Immature natural killer cell (primary cell): ENCODE measurements at regions not wholly inside any gene's neighbourhood (a gene's known extent, or its start where the extent isn't known, plus 50 kb on each side); places are given as distances from the start of the nearest gene placed in this dataset.
"Not testable (repeated sequence)": the region's sequence is repeated elsewhere in the genome, so short reads cannot be mapped to it uniquely, and the experiment has no call there.

Experiments
- DNase-seq, 3 donors: peaks; one replicate each; pipeline ENCODE4 v3.0.0; 2022; ENCODE audit warnings: mixed read lengths in 1 of 3
- H3K27ac Mint-ChIP-seq, 6 donors: one replicate each; pipeline ENCODE4 v1.8.0; 2020; ENCODE audit warnings: mixed read lengths in 6 of 6, mild to moderate bottlenecking in 5 of 6, inconsistent platforms in 4 of 6, moderate library complexity in 3 of 6
- H3K27me3 Mint-ChIP-seq, 3 donors: one replicate each; pipeline ENCODE4 v1.8.0; 2020 to 2021; ENCODE audit warnings: low read depth in 3 of 3, mild to moderate bottlenecking in 3 of 3, mixed read lengths in 3 of 3, moderate library complexity in 3 of 3, inconsistent platforms in 1 of 3
- H3K36me3 Mint-ChIP-seq, 3 donors: one replicate each; pipeline ENCODE4 v1.8.0; 2020; ENCODE audit warnings: mixed read lengths in 3 of 3, inconsistent platforms in 2 of 3, mild to moderate bottlenecking in 2 of 3
- H3K4me1 Mint-ChIP-seq, 2 donors: one replicate each; pipeline ENCODE4 v1.8.0; 2020; ENCODE audit warnings: inconsistent platforms in 2 of 2, mild to moderate bottlenecking in 2 of 2, mixed read lengths in 2 of 2, moderate library complexity in 1 of 2
- H3K4me3 Mint-ChIP-seq, 5 donors: one replicate each; pipeline ENCODE4 v1.8.0; 2020; ENCODE audit warnings: mild to moderate bottlenecking in 5 of 5, mixed read lengths in 5 of 5, inconsistent platforms in 3 of 5, moderate library complexity in 3 of 5
- H3K9me3 Mint-ChIP-seq, 6 donors: one replicate each; pipeline ENCODE4 v1.8.0; 2020; ENCODE audit warnings: mild to moderate bottlenecking in 6 of 6, mixed read lengths in 6 of 6, inconsistent platforms in 4 of 6, moderate library complexity in 3 of 6

GRCh38 chr9:107767711-107768110 lies 278.1 kb upstream of the KLF4 start:
- H3K4me1 Mint-ChIP-seq, result no peaks in the 10 kb centered on the region
- H3K27ac Mint-ChIP-seq, result no peak overlapping the region
- H3K36me3 Mint-ChIP-seq, result no peaks in the 10 kb centered on the region
- peaks cover 0 to 6% (median 2%) of the 10 kb centered on the region in 6 donors for H3K9me3 Mint-ChIP-seq
- H3K27me3 Mint-ChIP-seq, result peaks cover 0 to 1% (median 0%) of the 10 kb centered on the region in 3 donors
- no peak for DNase-seq
- H3K4me3 Mint-ChIP-seq, result no peak overlapping the region

- not testable (repeated sequence) for H3K4me1 Mint-ChIP-seq, H3K27me3 Mint-ChIP-seq, H3K27ac Mint-ChIP-seq, H3K9me3 Mint-ChIP-seq, H3K4me3 Mint-ChIP-seq, H3K36me3 Mint-ChIP-seq, DNase-seq
These were observed 273.9 kb upstream of the KLF4 start for GRCh38 chr9:107763469-107763868.

- DNase-seq, result no peak
- Mint-ChIP-seq H3K36me3 (no peaks in the 10 kb centered on the region), H3K27ac (no peak overlapping the region), H3K4me1 (no peaks in the 10 kb centered on the region), H3K27me3 (peaks cover 0 to 7% (median 4%) of the 10 kb centered on the region in 3 donors), H3K4me3 (no peak overlapping the region), H3K9me3 (peaks cover 0 to 6% (median 2%) of the 10 kb centered on the region in 6 donors)
These were observed 271.7 kb upstream of the KLF4 start for GRCh38 chr9:107761307-107761706.

GRCh38 chr9:107760469-107761242 lies 271.1 kb upstream of the KLF4 start:
- H3K27ac Mint-ChIP-seq, result no peak overlapping the region
- H3K36me3 Mint-ChIP-seq, result no peaks in the 10 kb centered on the region
- no peak overlapping the region for H3K4me3 Mint-ChIP-seq
- H3K9me3 Mint-ChIP-seq, result peaks cover 0 to 6% (median 2%) of the 10 kb centered on the region in 6 donors
- no peak for DNase-seq
- no peaks in the 10 kb centered on the region for H3K4me1 Mint-ChIP-seq
- H3K27me3 Mint-ChIP-seq, result peaks cover 0 to 7% (median 4%) of the 10 kb centered on the region in 3 donors

DNA sequence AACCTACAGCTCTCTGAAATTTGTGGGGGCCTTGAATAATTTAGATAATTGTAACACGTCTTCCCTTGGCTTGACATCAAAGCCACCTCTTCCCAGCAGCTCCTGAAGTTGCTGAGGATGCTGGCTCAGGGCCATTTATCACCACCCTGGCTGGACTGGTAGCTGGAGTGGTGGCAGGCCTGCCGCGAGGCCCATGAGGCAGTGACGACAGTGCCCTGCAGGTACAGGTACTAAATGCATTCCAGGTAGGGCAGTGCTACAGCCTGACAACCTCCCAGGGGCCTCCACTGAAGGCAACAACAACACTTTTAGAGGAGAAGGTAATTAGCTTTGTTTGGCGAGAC lies 270.2 kb upstream of the KLF4 start:
- Mint-ChIP-seq H3K36me3 (no peaks in the 10 kb centered on the region), H3K4me3 (no peak overlapping the region), H3K27me3 (peaks cover 0 to 7% (median 4%) of the 10 kb centered on the region in 3 donors), H3K9me3 (peaks cover 0 to 6% (median 1%) of the 10 kb centered on the region in 6 donors), H3K27ac (no peak overlapping the region), H3K4me1 (no peaks in the 10 kb centered on the region)
- DNase-seq, result no peak

GRCh38 chr9:107759009-107759822 lies 269.6 kb upstream of the KLF4 start:
- Mint-ChIP-seq H3K9me3 (peaks cover 0 to 5% (median 1%) of the 10 kb centered on the region in 6 donors), H3K36me3 (no peaks in the 10 kb centered on the region), H3K4me1 (no peaks in the 10 kb centered on the region), H3K27me3 (peaks cover 0 to 7% (median 4%) of the 10 kb centered on the region in 3 donors), H3K27ac (no peak overlapping the region), H3K4me3 (no peak overlapping the region)
- no peak for DNase-seq

DNA sequence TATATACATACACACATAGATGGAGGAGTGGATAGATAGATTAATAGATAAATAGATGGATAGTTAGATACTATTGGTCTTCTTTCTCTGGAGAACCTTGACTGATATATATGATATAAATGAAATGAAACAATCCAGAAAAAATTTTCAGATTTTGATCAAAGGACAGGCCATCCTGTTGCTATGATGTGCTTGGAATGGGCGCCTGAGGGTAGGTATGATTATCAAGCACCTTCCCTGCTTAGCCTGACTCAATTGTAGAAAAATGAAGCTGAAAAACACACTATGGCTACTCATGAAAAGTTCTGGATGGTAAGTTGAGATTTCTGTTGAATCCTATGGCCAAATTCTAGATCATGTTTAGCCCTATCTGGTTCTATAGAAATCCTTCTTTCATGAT lies 266.5 kb upstream of the KLF4 start:
- Mint-ChIP-seq H3K27me3 (peaks cover 0 to 7% (median 4%) of the 10 kb centered on the region in 3 donors), H3K4me1 (no peaks in the 10 kb centered on the region), H3K27ac (no peak overlapping the region), H3K4me3 (no peak overlapping the region), H3K36me3 (no peaks in the 10 kb centered on the region), H3K9me3 (peaks cover 0 to 4% (median 0%) of the 10 kb centered on the region in 6 donors)
- DNase-seq, result no peak

DNA sequence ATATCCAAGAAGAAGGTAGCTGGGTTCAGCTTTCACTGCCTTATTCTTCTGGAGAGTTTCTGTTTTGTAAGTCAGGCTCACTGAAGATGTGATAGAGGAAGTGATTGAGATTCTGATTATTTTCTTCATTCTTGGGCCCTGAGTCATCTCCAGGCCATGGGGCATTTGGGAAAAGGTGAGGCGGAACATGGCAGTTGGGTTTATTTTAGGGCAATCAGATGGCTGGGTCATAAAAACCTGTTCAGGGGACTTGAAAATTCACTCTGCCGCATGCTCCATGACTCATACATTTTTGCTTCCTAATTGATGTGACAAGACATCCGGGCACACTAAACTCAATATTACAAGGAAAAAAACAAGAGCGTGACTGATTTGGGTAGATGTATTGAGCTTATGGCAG lies 265.7 kb upstream of the KLF4 start:
- Mint-ChIP-seq H3K27me3 (peaks cover 0 to 7% (median 1%) of the 10 kb centered on the region in 3 donors), H3K4me1 (no peaks in the 10 kb centered on the region), H3K36me3 (no peaks in the 10 kb centered on the region), H3K27ac (no peak overlapping the region), H3K9me3 (peaks cover 0 to 4% (median 0%) of the 10 kb centered on the region in 6 donors), H3K4me3 (no peak overlapping the region)
- no peak for DNase-seq

DNA sequence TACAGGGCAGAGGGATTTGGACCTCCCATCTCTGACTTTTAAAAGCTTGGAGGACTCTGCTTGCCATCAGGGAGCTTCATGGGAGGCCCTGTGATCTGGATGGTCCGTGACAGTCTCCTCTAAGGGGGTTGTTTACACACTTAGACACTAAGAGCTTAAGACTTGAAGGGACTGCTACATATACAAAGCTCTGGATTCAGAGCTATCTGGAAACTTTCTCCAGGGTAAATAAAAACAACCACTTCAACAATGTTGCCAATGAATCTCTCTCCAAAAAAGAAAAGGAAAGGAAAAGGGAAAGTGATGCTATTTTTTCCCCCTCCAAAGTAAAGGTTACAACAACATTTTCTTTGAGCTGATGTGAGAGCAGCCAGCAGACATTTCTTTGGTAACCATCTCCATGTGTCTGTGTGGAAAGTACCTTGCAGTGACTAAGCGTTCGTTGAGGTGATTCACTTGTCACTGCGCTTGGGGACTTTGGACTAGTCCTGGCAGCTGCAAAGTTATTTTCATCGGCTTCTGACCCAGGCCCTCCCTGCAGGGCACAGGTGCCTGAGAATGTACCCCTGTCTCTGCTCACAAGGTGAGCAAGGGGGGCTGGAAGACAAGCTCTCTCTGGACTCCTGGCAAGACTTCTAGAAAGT lies 262.1 kb upstream of the KLF4 start:
- Mint-ChIP-seq H3K27me3 (peaks cover 0 to 2% (median 0%) of the 10 kb centered on the region in 3 donors), H3K4me1 (no peaks in the 10 kb centered on the region), H3K27ac (no peak overlapping the region), H3K4me3 (no peak overlapping the region), H3K9me3 (peaks cover 0 to 2% (median 0%) of the 10 kb centered on the region in 6 donors), H3K36me3 (no peaks in the 10 kb centered on the region)
- DNase-seq, result no peak

GRCh38 chr9:107750741-107751566 lies 261.4 kb upstream of the KLF4 start:
- DNase-seq, result no peak
- Mint-ChIP-seq H3K27me3 (peaks cover 0 to 2% (median 0%) of the 10 kb centered on the region in 3 donors), H3K27ac (no peak overlapping the region), H3K9me3 (peaks cover 0 to 2% (median 0%) of the 10 kb centered on the region in 6 donors), H3K4me1 (no peaks in the 10 kb centered on the region), H3K4me3 (no peak overlapping the region), H3K36me3 (no peaks in the 10 kb centered on the region)

DNA sequence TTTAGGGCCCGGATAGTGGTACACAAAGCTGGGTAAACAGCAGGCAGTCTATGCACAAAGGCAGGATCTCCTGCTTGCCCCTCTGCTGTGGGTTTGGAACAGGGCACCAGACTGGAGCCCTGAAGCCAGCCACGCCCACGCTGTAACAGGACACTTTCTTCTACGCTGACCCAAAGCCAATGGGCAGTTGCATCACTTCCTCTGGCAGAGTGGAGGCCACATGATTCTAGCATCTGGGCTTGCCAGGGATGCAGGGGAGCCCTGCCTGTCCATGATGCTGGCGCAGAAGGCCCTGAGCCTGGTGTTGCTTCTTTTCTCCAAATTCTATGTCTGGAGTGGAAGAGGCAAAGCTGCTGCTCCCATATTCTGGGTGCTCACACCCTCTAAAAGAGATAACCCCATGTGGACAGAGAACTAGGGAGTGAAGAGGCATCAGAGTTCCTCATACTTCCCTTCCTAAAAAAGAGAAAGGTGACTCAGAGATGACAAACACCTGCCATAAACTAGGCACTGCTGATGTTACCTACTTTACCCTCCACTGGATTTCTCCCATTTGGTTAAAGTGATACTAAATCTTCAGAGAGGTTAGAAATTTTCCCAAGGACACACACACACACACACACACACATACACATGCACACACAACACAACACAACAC lies 260.3 kb upstream of the KLF4 start:
- Mint-ChIP-seq H3K27ac (no peak overlapping the region), H3K27me3 (peaks cover 0 to 2% (median 2%) of the 10 kb centered on the region in 3 donors), H3K36me3 (no peaks in the 10 kb centered on the region), H3K4me3 (no peak overlapping the region), H3K9me3 (peaks cover 0 to 2% (median 0%) of the 10 kb centered on the region in 6 donors), H3K4me1 (no peaks in the 10 kb centered on the region)
- no peak for DNase-seq

DNA sequence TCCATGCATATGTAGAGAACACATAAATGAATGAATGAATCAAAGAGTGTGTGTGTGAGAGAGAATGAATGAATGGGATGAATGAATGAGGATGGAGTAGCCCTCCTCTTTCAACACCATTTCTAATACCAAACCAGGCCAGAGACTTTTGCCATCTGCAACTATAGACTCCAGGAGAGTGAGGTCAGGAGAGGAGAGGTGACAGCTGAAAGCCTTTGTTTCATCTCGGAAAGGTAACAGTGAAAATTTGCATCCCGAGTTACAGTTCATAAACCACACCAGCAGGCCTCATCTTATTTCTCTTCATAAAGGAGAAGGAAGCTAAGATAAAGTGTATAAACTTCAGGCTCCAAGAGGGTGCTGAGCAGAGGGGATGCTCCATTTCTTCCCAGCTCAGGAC lies 255.3 kb upstream of the KLF4 start:
- no peaks in the 10 kb centered on the region for H3K4me1 Mint-ChIP-seq
- no peak overlapping the region for H3K4me3 Mint-ChIP-seq
- H3K36me3 Mint-ChIP-seq, result no peaks in the 10 kb centered on the region
- H3K27ac Mint-ChIP-seq, result no peak overlapping the region
- H3K27me3 Mint-ChIP-seq, result peaks cover 0 to 3% (median 2%) of the 10 kb centered on the region in 3 donors
- H3K9me3 Mint-ChIP-seq, result peaks cover 0 to 4% (median 0%) of the 10 kb centered on the region in 6 donors
- DNase-seq, result no peak
